ENCODE measurements at regions not wholly inside any gene's neighbourhood (a gene's known extent, or its start where the extent isn't known, plus 50 kb on each side); places are given as distances from the start of the nearest gene placed in this dataset.

DNA sequence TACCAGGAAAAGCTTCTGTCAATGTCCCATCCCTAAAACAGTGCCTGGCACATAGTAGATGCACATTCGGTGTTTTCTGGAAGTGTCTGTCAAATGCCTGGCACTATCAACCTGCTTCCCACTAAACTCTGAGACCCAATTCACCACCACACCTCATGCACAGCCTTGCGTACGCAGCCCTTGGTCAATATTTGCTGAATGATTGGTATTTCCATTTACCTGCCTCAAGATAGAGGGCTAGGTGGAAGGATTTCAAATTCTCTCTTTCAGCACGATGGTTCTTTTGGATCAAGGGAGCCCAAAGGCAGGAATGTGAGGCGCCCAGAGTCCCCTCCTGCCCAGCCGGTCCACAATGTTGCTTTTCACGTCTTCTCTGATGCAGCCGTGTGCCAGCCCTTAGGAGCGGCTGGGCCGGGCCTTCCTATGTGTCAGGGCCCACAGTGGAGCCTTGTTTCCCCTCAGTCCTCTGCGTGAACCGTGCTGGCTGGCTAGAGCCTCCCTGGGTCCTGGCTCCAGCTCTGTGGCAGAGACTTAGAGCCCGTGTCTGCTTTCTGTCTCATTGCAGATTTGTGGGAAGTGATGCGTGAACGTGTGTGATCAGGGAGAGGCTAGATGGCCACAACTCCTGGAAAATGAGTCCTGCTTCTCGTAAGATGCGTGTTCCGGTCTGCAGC lies 99.9 kb upstream of the RFLNA start:
- TF ChIP-seq, protein P1, sequence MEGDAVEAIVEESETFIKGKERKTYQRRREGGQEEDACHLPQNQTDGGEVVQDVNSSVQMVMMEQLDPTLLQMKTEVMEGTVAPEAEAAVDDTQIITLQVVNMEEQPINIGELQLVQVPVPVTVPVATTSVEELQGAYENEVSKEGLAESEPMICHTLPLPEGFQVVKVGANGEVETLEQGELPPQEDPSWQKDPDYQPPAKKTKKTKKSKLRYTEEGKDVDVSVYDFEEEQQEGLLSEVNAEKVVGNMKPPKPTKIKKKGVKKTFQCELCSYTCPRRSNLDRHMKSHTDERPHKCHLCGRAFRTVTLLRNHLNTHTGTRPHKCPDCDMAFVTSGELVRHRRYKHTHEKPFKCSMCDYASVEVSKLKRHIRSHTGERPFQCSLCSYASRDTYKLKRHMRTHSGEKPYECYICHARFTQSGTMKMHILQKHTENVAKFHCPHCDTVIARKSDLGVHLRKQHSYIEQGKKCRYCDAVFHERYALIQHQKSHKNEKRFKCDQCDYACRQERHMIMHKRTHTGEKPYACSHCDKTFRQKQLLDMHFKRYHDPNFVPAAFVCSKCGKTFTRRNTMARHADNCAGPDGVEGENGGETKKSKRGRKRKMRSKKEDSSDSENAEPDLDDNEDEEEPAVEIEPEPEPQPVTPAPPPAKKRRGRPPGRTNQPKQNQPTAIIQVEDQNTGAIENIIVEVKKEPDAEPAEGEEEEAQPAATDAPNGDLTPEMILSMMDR (conservative IDR thresholded peaks at IDR 0.05), result no peak
- no peak for TF ChIP-seq ZFX (IDR thresholded peaks at IDR 0.05)
- H3K27ac ChIP-seq, result no peak overlapping the region

DNA sequence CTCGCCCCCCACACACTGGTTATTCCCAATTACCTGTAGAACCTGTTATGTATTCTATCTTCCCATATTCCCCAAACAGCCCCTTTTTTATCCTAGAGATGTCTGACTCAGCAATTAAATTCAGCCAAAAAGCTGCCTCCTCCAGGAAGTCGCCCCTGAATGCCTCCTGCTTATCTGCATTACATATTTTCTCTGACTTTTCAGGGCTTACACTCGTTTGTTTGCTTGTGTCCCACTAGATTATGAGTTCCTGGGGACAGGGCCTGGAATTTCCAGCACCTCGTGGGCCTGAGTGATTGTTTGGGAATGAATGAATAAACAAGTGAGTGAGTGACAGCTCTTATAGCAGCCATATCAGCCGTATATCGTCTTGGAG lies 99.3 kb upstream of the RFLNA start:
- TF ChIP-seq, protein P1 (conservative IDR thresholded peaks at IDR 0.05), result no peak
- TF ChIP-seq ZFX (IDR thresholded peaks at IDR 0.05), result no peak
- no peak overlapping the region for H3K27ac ChIP-seq

DNA sequence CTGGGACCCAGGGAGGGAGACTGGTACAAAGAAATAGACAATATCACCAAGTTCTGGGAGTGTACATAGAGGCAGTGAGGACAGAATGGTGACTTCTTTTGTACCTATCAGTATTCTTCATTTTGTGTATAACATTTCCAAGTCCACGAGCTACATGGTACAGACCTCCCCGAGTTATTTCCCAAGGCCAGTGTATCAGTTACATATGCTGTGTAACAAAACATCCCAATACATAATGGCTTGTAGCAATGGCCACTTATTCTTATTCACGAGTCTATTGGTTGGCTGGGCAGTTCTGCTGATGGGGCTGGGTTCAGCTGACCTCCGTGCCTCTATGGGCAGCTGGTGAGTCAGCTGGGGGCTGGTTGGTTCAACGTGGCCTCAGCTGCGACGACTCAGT lies 98.7 kb upstream of the RFLNA start:
- TF ChIP-seq, protein P1 (conservative IDR thresholded peaks at IDR 0.05), result no peak
- TF ChIP-seq ZFX (IDR thresholded peaks at IDR 0.05), result no peak
- H3K27ac ChIP-seq, result no peak overlapping the region

DNA sequence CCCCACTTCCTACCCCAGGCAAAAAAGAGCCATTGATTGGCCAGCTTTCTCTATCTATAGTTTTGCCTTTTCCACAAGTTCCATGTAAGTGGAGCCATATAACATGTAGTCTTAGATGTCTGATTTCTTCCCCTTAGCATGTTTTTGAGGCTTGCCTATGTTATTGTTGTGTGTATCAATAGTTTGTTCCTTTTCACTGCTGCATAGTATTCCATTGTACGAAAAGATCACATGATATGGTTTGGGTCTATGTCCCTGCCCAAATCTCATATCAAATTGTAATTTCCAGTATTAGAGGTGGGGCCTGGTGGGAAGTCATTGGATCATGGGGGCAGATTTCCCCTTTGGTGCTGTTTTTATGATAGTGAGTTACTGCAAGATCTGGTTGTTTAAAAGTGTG lies 93.6 kb upstream of the RFLNA start:
- H3K27ac ChIP-seq, result no peak overlapping the region

DNA sequence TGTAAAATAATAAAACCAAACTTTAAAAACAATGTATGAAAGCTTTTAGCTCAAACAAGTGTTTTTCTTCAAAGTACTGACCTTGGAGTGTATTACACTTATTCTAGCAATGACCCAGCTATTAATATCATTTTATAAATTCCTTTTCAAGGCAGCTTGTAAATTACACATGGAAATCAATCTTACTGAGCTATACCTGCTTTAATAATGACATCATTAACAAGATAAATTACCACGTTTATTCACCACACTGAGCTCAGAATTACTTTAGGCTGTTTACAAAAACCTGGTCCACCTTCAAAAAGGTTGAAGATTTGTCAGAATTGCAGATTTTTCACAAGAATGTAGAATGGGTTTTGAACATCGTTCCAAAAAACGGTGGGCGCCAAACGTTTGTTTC lies 91.7 kb upstream of the RFLNA start:
- TF ChIP-seq, protein P1 (conservative IDR thresholded peaks at IDR 0.05), result no peak
- TF ChIP-seq ZFX (IDR thresholded peaks at IDR 0.05), result no peak
- H3K27ac ChIP-seq, result no peak overlapping the region

More for the DNA sequence above, 93.6 kb upstream of the RFLNA start:
- TF ChIP-seq, protein P1 (conservative IDR thresholded peaks at IDR 0.05), result no peak
- TF ChIP-seq ZFX (IDR thresholded peaks at IDR 0.05), result no peak

DNA sequence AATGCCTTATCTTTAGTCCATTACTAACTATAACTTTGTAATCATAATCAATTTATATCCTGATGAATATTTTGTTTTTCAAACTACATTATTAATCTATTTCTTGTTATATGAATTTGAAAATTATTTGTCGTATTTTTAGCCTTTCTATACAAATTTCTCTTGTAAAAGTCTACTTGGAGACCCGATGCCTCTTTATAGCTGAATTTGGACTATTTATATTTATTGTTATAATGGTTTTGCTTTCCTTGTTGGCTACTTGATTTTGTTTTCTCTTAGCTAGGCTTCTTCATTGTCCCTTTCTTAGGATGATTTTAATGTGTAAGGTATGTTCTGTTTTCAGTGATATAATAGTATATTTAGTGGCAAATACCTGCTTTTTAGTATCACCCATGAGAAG lies 89.5 kb upstream of the RFLNA start:
- TF ChIP-seq ZFX (IDR thresholded peaks at IDR 0.05), result no peak
- TF ChIP-seq, protein P1 (conservative IDR thresholded peaks at IDR 0.05), result no peak

DNA sequence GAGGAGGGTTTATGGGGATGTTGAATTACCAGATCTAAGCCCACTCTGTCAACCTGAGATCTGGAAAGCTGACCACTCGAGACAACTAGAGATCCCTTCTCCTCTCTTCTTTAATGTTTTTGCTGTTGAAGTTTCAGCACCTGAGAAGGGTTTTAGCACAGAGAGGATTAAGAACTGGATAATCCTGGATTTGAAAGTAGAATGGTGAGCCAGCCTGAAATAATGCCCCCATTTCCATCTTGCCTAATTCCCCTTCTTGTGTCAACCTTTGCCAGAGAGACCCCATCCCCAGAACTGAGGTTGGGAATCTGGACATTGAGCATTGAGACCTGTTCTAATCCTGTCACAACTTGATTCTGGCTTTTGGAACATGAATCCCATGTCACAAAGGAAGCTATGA lies 87.8 kb upstream of the RFLNA start:
- TF ChIP-seq, protein P1 (conservative IDR thresholded peaks at IDR 0.05), result no peak
- TF ChIP-seq ZFX (IDR thresholded peaks at IDR 0.05), result no peak

More for the DNA sequence above, 89.5 kb upstream of the RFLNA start:
- no peak overlapping the region for H3K27ac ChIP-seq

More for the DNA sequence above, 87.8 kb upstream of the RFLNA start:
- no peak overlapping the region for H3K27ac ChIP-seq
